Mucosa of descending colon (tissue), 3 donors: ENCODE measurements at regions not wholly inside any gene's neighbourhood (a gene's known extent, or its start where the extent isn't known, plus 50 kb on each side); places are given as distances from the start of the nearest gene placed in this dataset.

Experiments used
- ATAC-seq: fragments of 200-7000 bp; cut with Tn5 transposase; one replicate; pipeline ENCODE4 v1.9.1; 2020; ENCODE audit warnings: mild to moderate bottlenecking, moderate library complexity
- DNase-seq, 3 donors: peaks; one replicate each; pipeline ENCODE4 v3.0.0-alpha.2; 2020
- H3K36me3 ChIP-seq: fragments of 200-600 bp; one replicate; pipeline ENCODE4 v1.8.0; 2021; ENCODE audit warnings: low read depth, mild to moderate bottlenecking
- H3K4me1 ChIP-seq: fragments of 200-600 bp; one replicate; pipeline ENCODE4 v1.8.0; 2021; ENCODE audit warnings: low read depth, mild to moderate bottlenecking
- H3K4me3 ChIP-seq: fragments of 200-600 bp; one replicate; pipeline ENCODE4 v1.8.0; 2021; ENCODE audit warnings: mild to moderate bottlenecking
- H3K9me3 ChIP-seq: fragments of 200-600 bp; one replicate; pipeline ENCODE4 v1.8.0; 2021; ENCODE audit warnings: mild to moderate bottlenecking
- intact Hi-C, 2 donors: fragments of 100-400 bp; cut with DNase I in 1 of 2; cut with micrococcal nuclease in 1 of 2; formaldehyde crosslinking; loops; one replicate each; pipeline versions ENCODE4 v1.11.0 to v1.11.1; 2022; cut with DNase I, micrococcal nuclease
- TF ChIP-seq, protein P1 (sequence below): fragments of 200-600 bp; IDR thresholded peaks from one replicate; pipeline ENCODE4 v1.8.0; 2022; ENCODE audit warnings: antibody characterized with exemption, mild to moderate bottlenecking
- donor health status: DM: no; HTN: no; CAD: no; lungs with moderate emphysema.
- donor health status: DM: no; HTN: no; CAD: no.
- donor health status: DM: no; HTN: yes; CAD: no.

DNA sequence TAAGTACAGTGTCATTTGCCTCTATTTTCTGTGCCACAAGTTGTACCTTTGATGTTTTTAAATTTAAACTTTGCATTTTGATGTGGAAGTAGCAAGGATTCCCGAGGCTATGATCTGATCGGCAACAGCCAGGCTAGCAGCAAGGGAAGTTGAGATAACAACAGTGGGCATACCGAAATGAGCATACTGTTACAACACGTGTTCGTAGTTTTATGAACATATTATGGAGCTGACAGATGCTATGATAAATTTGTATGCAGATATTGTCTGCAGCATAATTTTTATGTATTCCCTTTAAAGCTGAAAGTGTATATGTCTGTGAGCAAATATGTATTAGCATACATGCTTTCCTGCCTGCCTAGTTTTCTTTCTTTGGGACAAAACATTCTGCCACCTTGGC is 306.1 kb downstream of the PCDH7 start:
- Histone ChIP-seq H3K36me3 (no peaks in the 10 kb centered on the region), H3K9me3 (no peaks in the 10 kb centered on the region), H3K4me3 (no peak overlapping the region), H3K4me1 (no peaks in the 10 kb centered on the region)
- ATAC-seq (no peak), DNase-seq (no peak)
- TF ChIP-seq, protein P1, sequence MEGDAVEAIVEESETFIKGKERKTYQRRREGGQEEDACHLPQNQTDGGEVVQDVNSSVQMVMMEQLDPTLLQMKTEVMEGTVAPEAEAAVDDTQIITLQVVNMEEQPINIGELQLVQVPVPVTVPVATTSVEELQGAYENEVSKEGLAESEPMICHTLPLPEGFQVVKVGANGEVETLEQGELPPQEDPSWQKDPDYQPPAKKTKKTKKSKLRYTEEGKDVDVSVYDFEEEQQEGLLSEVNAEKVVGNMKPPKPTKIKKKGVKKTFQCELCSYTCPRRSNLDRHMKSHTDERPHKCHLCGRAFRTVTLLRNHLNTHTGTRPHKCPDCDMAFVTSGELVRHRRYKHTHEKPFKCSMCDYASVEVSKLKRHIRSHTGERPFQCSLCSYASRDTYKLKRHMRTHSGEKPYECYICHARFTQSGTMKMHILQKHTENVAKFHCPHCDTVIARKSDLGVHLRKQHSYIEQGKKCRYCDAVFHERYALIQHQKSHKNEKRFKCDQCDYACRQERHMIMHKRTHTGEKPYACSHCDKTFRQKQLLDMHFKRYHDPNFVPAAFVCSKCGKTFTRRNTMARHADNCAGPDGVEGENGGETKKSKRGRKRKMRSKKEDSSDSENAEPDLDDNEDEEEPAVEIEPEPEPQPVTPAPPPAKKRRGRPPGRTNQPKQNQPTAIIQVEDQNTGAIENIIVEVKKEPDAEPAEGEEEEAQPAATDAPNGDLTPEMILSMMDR, result no peak
- intact Hi-C loops, result no loop called here

DNA sequence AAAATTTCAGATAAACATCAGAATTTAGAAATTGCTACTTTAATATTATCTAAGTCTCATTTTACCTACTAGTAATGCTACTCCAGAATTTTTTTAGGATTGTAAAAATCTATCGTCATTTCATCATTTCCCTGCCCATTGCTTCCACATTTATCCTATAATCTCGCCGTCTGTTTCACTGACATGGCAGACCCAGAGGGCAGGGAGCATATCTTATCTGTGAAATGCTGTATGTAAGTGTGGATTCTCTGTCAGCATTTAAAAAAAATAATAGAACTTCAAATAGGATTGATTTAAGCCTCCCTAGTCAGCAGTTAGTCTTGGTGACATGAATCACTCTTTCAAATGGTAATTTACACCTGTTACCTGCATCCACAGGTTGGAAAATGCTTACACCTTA is 314.4 kb downstream of the PCDH7 start:
- ATAC-seq (no peak), DNase-seq (no peak)
- intact Hi-C loops, result no loop called here
- no peaks in the 10 kb centered on the region for H3K4me1 ChIP-seq
- H3K4me3 ChIP-seq, result no peak overlapping the region
- TF ChIP-seq, protein P1, result no peak
- no peaks in the 10 kb centered on the region for H3K36me3 ChIP-seq
- no peaks in the 10 kb centered on the region for H3K9me3 ChIP-seq

DNA sequence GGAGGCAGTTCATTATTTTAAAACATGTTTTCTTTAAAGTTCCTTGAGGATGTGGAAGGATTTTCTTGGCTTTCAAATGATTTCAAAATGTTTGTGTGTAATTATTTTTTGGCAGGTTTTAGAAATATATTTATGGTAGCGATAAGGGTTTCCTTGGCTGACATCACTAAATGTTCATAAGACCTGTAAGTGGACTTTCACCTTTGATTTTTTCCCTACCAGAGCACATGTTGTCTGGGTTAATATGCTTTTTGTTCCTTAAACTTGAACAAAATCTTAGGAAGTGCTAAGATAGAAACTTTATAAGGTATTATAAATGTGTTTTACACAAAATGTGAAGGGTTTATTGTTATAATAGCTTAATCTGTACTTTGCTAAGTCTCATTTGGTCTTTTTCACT is 315.6 kb downstream of the PCDH7 start:
- DNase-seq (no peak), ATAC-seq (no peak)
- intact Hi-C loops, result no loop called here
- Histone ChIP-seq H3K4me3 (no peak overlapping the region), H3K4me1 (no peaks in the 10 kb centered on the region), H3K36me3 (no peaks in the 10 kb centered on the region), H3K9me3 (no peaks in the 10 kb centered on the region)
- TF ChIP-seq, protein P1, result no peak

DNA sequence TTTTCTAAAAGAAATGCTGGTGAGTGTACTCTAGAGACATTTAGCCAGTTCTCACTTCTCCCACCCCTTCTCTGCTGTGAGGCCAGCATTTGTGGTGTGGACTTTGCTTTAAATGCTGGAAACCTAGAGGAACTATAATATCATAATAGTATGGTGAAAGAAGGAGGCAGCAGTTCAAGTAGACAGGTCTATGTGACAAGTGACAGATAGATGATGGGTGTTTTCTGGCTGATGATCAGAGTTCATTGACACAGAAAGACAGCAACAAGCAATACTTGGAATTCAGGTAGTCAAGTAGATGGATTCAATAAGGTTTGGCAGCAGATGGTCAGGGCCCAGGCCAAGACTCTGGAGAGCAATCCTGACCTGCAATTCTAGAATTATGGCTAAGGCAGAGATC is 317.5 kb downstream of the PCDH7 start:
- H3K4me1 ChIP-seq, result no peaks in the 10 kb centered on the region
- no peaks in the 10 kb centered on the region for H3K9me3 ChIP-seq
- no peak for ATAC-seq
- H3K36me3 ChIP-seq, result no peaks in the 10 kb centered on the region
- no peak for DNase-seq
- intact Hi-C loops, result no loop called here
- no peak overlapping the region for H3K4me3 ChIP-seq
- TF ChIP-seq, protein P1, result no peak

DNA sequence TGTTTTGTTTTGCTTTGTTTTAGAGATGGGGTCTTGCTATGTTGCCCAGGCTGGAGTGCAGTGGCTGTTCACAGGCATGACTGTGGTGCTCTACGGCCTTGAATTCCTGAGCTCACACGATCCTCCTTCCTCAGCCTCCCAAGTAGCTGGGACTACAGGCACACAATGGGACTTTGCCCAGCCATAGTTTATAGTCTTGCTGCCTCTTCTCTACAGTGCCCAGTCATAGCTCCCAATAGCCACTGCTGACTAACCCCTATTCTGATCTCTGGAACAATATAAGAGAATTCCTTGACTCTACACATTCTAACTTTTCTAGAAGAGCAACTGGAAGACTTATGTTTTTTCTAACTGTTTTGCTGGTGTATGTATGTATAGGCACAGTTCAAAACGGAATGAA is 319.2 kb downstream of the PCDH7 start:
- Histone ChIP-seq H3K36me3 (no peaks in the 10 kb centered on the region), H3K9me3 (no peaks in the 10 kb centered on the region), H3K4me1 (no peaks in the 10 kb centered on the region), H3K4me3 (no peak overlapping the region)
- no peak for DNase-seq
- TF ChIP-seq, protein P1, result no peak
- ATAC-seq, result peak; percentile 68
- intact Hi-C loops, result no loop called here

DNA sequence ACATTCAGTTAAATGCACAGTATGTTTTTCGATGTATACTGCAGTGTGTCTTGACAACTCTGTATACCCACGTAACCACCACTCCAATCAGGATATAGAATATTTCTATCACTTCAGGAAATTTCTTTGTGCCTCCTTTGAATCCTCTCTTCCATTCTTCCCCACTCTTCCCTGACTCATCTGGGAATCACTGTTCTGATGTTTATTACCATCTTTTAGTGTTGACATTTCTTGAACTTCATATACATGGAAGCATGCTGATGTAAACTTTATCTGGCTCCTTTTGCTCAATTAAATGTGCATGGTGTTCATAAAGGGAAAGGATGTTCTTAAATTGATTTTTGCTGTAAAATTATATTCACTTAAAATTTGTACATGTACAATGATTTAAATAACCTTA is 319.9 kb downstream of the PCDH7 start:
- no peak for DNase-seq
- intact Hi-C loops, result no loop called here
- no peaks in the 10 kb centered on the region for H3K4me1 ChIP-seq
- H3K36me3 ChIP-seq, result no peaks in the 10 kb centered on the region
- ATAC-seq, result no peak
- H3K9me3 ChIP-seq, result no peaks in the 10 kb centered on the region
- TF ChIP-seq, protein P1, result no peak
- no peak overlapping the region for H3K4me3 ChIP-seq
